ENCODE measurements at regions not wholly inside any gene's neighbourhood (a gene's known extent, or its start where the extent isn't known, plus 50 kb on each side); places are given as distances from the start of the nearest gene placed in this dataset.

DNA sequence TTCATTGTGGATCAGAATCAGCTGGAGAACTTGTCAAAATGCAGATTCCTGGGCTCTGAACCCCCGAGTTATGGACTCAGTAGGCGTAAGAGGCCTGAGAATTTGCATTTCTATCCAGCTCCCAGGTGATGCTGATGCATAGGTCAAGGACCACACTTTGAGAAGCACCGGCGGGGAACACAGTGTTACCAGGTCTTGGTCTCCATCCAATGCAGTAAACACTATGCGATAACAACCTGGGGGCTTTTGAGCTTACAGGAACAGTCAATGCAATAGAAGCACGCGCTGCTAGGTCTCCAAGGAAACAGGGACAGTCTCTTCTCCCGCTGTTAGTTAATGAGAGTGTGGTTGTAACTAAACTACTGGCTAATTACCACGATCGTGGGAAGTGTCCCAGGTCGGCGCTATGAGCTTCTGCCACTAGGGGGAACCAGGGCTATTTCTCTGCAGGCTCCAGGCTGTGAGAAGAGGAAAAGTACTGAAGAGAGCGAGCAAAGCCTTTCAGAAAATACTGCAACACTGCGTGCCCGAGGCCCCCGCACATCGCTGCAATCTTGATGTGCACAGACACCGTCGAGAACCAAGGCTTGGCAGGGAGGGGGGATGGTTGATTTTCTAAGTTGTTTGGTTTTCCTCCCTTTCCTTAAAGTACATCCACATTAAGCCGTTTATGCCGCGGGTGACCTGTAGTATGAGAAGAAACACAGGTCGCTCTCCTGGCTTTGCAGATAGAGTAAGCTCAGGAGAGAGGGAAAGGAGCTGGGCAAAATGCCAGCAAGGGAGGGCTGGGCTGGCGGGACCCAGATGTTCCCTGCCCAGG, 52.0 kb upstream of the KCNA1 start:
- FAIRE-seq (no peak), DNase-seq (ENCODE audit: low spot score) (peak; percentile 36)

DNA sequence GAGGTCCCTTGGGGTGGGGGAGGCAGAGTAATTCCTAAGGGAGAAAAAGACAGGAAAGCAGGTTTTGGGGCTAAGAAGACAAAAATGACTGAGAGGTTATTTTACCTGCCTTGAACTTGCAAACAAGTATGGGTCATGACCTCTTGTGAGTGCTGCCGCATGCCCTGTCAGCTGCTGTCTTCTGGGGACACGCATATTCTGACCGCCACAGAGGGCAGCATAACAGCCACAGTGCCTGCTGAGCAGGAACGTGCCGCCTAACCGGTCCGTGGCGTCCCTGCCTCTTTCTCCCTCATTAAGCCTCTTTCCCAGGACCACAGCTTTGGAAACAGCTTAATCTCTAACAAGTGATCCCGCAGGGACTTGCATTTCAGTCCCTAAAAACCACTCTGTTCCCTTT, 51.3 kb upstream of the KCNA1 start:
- DNase-seq (ENCODE audit: low spot score) (no peak), FAIRE-seq (no peak)

DNA sequence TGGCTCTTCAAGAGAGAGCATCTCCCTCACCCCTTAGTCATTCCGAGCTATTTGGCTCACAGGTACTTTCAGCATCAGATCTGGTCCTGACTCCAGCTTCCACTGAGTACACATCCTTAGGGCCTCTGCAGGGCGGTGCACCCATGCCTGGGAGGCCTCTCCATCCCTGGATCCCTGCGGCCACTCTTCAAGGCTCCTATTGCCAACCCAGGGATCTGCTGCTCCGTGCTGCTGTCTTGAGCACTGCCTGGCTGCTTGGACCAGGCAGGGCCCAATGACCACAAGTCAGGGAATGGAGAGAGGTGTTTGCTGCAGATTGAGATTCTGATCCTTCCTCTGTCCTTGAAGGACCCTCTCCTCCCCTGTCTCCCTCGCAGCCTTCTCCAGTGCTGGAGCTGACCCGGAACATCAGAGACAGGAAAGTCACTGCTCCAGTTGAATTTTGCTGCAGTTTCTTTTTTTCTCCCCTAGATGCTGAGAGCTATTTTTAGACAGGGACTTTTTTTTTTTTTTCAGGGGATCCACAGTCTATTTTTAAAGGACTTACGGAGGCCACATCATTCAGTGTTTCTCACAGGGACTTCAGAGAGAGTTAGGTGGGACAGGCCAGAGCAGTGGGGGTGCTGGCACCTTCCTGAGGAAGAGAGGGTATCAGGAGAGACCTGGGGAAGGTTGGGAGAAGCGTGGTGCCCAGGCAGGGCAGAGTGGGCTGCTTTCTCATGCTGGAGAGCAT, 50.1 kb upstream of the KCNA1 start:
- FAIRE-seq (no peak), DNase-seq (ENCODE audit: low spot score) (no peak)
